H1 (cell line): ENCODE measurements at regions not wholly inside any gene's neighbourhood (a gene's known extent, or its start where the extent isn't known, plus 50 kb on each side); places are given as distances from the start of the nearest gene placed in this dataset.

ENCODE experiments used
- CREB1 ChIP-seq: IDR thresholded peaks from 2 replicates; pipeline ENCODE4 v1.6.1; 2012; ENCODE audit warnings: inconsistent platforms
- MAFK ChIP-seq: IDR thresholded peaks from 2 replicates; pipeline ENCODE4 v1.6.1; 2012; ENCODE audit warnings: low read depth, mild to moderate bottlenecking, improper control_type of control experiment, low read length
- SIRT6 ChIP-seq: IDR thresholded peaks from one replicate; pipeline ENCODE4 v1.7.1; 2012; ENCODE audit warnings: low read length, inconsistent platforms
- SP4 ChIP-seq: IDR thresholded peaks from 2 replicates; pipeline ENCODE4 v1.6.1; 2012; ENCODE audit warnings: low read length, inconsistent platforms

DNA sequence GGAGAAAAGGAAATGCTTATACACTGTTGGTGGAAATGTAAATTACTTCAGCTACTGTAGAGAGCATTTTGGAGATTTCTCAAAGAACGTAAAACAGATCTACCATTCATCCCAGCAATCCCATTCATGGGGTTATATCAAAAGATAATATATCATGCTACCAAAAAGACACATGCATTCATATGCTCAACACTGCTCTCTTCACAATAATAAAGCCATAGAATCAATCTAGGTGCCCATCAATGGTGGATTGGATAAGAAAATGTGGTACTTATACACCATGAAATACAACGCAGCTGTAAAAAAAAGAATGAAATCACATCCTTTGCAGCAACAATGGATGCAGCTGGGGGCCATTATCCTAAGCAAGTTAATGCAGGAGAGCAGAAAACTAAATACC, 1487.7 kb upstream of the SEL1L start (continued):
- TF ChIP-seq CREB1 = no peak
- no peak for TF ChIP-seq SIRT6
- TF ChIP-seq SP4 = no peak
- no peak for TF ChIP-seq MAFK
